ENCODE measurements at regions not wholly inside any gene's neighbourhood (a gene's known extent, or its start where the extent isn't known, plus 50 kb on each side); places are given as distances from the start of the nearest gene placed in this dataset.
"Not testable (repeated sequence)": the region's sequence is repeated elsewhere in the genome, so short reads cannot be mapped to it uniquely, and the experiment has no call there.

DNA sequence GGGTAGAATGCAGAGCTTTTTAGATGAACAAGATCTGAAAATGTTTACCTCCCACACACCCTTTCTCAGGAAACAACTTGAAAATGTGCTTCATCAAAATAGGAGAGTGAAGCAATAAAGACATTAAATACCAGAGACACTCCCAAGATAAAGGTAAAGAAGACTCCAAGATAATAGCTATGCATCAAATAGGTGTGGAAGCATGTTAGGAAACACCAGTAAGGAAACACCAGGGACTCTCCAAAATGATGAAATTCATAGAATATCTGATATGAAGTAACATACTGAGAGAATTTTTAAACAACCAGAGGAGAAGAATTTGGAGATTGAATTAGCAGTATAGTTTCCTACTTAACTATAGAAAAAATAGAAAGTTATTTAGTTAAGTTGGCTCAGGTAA lies 57.0 kb downstream of the OR10A6 start:
- Mint-ChIP-seq H3K36me3 (ENCODE audit: low read depth) (no peaks in the 10 kb centered on the region), H3K4me1 (no peaks in the 10 kb centered on the region), H3K4me3 (no peak overlapping the region), H3K27ac (no peak overlapping the region), H3K27me3 (peaks cover 23% of the 10 kb centered on the region)
- ATAC-seq = no peak
- H3K9me3 ChIP-seq (ENCODE audit: control insufficient read depth, low read length, poor library complexity, severe bottlenecking) = no peaks in the 10 kb centered on the region
- DNase-seq = no peak

- no peaks in the 10 kb centered on the region for H3K36me3 Mint-ChIP-seq (ENCODE audit: low read depth)
- ATAC-seq = no peak
Observed at GRCh38 chr11:7872890-7873289, 58.2 kb downstream of the OR10A6 start.

DNA sequence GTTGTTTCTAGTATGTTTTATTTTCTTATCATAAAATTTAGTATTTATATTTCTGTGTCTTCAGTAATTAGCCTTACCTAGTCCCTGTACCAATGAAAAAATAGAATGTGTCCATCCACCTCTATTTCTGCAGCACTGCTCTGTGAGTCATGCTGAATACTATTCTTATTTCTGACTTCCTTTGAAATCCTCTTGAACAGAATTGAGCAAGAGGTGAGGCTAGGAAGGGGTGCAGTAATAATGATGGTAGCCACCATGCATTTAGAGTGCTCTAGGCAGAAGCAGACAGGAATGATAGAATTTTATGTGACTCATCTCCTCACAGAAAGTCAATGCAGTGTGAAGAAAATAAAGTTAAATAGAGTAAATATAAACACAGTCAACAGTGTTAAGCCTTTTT lies 60.0 kb downstream of the OR10A6 start:
- DNase-seq = no peak
- Mint-ChIP-seq H3K27ac (no peak overlapping the region), H3K4me3 (no peak overlapping the region), H3K36me3 (ENCODE audit: low read depth) (no peaks in the 10 kb centered on the region), H3K27me3 (peaks cover 22% of the 10 kb centered on the region), H3K4me1 (no peaks in the 10 kb centered on the region)
- no peaks in the 10 kb centered on the region for H3K9me3 ChIP-seq (ENCODE audit: control insufficient read depth, low read length, poor library complexity, severe bottlenecking)
- ATAC-seq = no peak

More at GRCh38 chr11:7872890-7873289, 58.2 kb downstream of the OR10A6 start:
- Mint-ChIP-seq H3K4me3 (no peak overlapping the region), H3K27me3 (peaks cover 23% of the 10 kb centered on the region), H3K27ac (no peak overlapping the region), H3K4me1 (no peaks in the 10 kb centered on the region)
- DNase-seq = no peak
- H3K9me3 ChIP-seq (ENCODE audit: control insufficient read depth, low read length, poor library complexity, severe bottlenecking) = no peaks in the 10 kb centered on the region

GRCh38 chr11:7869467-7869866 lies 61.6 kb downstream of the OR10A6 start:
- Mint-ChIP-seq H3K27ac (no peak overlapping the region), H3K27me3 (peaks cover 18% of the 10 kb centered on the region), H3K4me3 (no peak overlapping the region), H3K36me3 (ENCODE audit: low read depth) (no peaks in the 10 kb centered on the region), H3K4me1 (no peaks in the 10 kb centered on the region)
- DNase-seq = no peak
- no peak for ATAC-seq
- no peaks in the 10 kb centered on the region for H3K9me3 ChIP-seq (ENCODE audit: control insufficient read depth, low read length, poor library complexity, severe bottlenecking)

DNA sequence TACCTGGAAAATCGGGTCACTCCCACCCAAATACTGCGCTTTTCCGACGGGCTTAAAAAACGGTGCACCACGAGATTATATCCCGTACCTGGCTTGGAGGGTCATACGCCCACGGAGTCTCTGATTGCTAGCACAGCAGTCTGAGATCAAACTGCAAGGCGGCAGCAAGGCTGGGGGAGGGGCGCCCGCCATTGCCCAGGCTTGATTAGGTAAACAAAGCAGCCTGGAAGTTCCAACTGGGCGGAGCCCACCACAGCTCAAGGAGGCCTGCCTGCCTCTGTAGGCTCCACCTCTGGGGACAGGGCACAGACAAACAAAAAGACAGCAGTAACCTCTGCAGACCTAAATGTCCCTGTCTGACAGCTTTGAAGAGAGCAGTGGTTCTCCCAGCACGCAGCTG lies 64.5 kb upstream of the OR5P2 start:
- H3K4me1 Mint-ChIP-seq; H3K9me3 ChIP-seq (ENCODE audit: control insufficient read depth, low read length, poor library complexity, severe bottlenecking); H3K36me3 Mint-ChIP-seq (ENCODE audit: low read depth); ATAC-seq; DNase-seq; H3K27ac Mint-ChIP-seq; H3K4me3 Mint-ChIP-seq: not testable (repeated sequence)
- peaks cover 19% of the 10 kb centered on the region for H3K27me3 Mint-ChIP-seq

DNA sequence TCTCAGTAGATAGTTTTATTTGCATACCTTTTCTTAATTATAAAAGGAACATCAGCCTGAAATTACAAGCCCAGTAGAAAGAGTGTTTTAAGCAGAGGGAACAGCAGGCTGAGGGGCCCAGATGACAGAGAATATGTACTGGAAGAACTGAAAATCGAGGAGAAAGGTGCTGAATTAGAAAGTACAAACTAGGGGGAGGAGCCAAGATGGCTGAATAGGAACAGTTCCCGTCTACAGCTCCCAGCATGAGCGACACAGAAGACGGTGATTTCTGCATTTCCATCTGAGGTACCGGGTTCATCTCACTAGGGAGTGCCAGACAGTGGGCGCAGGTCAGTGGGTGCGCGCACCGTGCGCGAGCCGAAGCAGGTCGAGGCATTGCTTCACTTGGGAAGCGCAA lies 64.1 kb upstream of the OR5P2 start:
- not testable (repeated sequence) for ATAC-seq; H3K27ac Mint-ChIP-seq; H3K9me3 ChIP-seq (ENCODE audit: control insufficient read depth, low read length, poor library complexity, severe bottlenecking); DNase-seq; H3K4me1 Mint-ChIP-seq; H3K36me3 Mint-ChIP-seq (ENCODE audit: low read depth); H3K4me3 Mint-ChIP-seq
- H3K27me3 Mint-ChIP-seq = peaks cover 19% of the 10 kb centered on the region

GRCh38 chr11:7858006-7858405 lies 61.3 kb upstream of the OR5P2 start:
- DNase-seq = no peak
- Mint-ChIP-seq H3K4me3 (no peak overlapping the region), H3K4me1 (no peaks in the 10 kb centered on the region), H3K27me3 (peaks cover 19% of the 10 kb centered on the region), H3K36me3 (ENCODE audit: low read depth) (no peaks in the 10 kb centered on the region), H3K27ac (no peak overlapping the region)
- H3K9me3 ChIP-seq (ENCODE audit: control insufficient read depth, low read length, poor library complexity, severe bottlenecking) = no peaks in the 10 kb centered on the region
- no peak for ATAC-seq

DNA sequence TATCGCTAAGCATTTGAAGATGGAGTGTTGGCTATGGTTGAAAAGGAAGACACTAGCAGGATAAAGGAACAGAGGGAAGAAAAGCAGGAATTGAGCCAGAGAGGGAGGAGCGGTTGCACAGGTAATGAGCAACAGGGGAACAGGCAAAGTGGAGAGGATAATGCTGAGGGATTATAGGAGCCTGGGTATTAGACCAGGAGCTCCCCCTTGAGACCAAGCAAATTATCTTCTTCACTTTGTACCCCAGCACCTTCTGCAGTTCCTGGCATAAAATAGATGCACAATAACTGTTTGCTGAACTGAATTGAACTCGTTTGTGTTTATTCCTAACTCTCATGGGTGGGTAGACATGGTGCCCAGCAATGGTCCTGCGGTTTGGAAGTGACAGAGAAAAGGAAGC lies 54.6 kb upstream of the OR5P2 start:
- H3K27me3 Mint-ChIP-seq = peaks cover 16% of the 10 kb centered on the region
- ATAC-seq (no peak), DNase-seq (no peak)
- no peaks in the 10 kb centered on the region for H3K4me1 Mint-ChIP-seq
- no peaks in the 10 kb centered on the region for H3K9me3 ChIP-seq (ENCODE audit: control insufficient read depth, low read length, poor library complexity, severe bottlenecking)
- no peak overlapping the region for H3K4me3 Mint-ChIP-seq
- H3K27ac Mint-ChIP-seq = no peak overlapping the region
- no peaks in the 10 kb centered on the region for H3K36me3 Mint-ChIP-seq (ENCODE audit: low read depth)

- peaks cover 16% of the 10 kb centered on the region for H3K27me3 Mint-ChIP-seq
- no peak for DNase-seq
- H3K4me1 Mint-ChIP-seq = no peaks in the 10 kb centered on the region
- peak overlapping the region; percentile 1 for H3K27ac Mint-ChIP-seq
- H3K9me3 ChIP-seq (ENCODE audit: control insufficient read depth, low read length, poor library complexity, severe bottlenecking) = no peaks in the 10 kb centered on the region
- no peaks in the 10 kb centered on the region for H3K36me3 Mint-ChIP-seq (ENCODE audit: low read depth)
- no peak for ATAC-seq
- H3K4me3 Mint-ChIP-seq = no peak overlapping the region
Observed at GRCh38 chr11:7849018-7849417, 52.3 kb upstream of the OR5P2 start.

All from T-helper 17 cell (primary cell).